Epithelial cell of proximal tubule (primary cell): ENCODE measurements at regions not wholly inside any gene's neighbourhood (a gene's known extent, or its start where the extent isn't known, plus 50 kb on each side); places are given as distances from the start of the nearest gene placed in this dataset.
"Not testable (repeated sequence)": the region's sequence is repeated elsewhere in the genome, so short reads cannot be mapped to it uniquely, and the experiment has no call there.

Experiments
- DNase-seq: peaks from one replicate; pipeline ENCODE4 v3.0.0-alpha.2; 2011; ENCODE audit warnings: low read depth
- H3K4me3 ChIP-seq: 2 replicates; pipeline ENCODE4 v1.5.1; 2011; ENCODE audit warnings: low read depth, mild to moderate bottlenecking, low read length
- CTCF ChIP-seq: conservative IDR thresholded peaks from 2 replicates; pipeline ENCODE4 v1.5.1; 2012; ENCODE audit warnings: low read depth, mild to moderate bottlenecking, low read length

DNA sequence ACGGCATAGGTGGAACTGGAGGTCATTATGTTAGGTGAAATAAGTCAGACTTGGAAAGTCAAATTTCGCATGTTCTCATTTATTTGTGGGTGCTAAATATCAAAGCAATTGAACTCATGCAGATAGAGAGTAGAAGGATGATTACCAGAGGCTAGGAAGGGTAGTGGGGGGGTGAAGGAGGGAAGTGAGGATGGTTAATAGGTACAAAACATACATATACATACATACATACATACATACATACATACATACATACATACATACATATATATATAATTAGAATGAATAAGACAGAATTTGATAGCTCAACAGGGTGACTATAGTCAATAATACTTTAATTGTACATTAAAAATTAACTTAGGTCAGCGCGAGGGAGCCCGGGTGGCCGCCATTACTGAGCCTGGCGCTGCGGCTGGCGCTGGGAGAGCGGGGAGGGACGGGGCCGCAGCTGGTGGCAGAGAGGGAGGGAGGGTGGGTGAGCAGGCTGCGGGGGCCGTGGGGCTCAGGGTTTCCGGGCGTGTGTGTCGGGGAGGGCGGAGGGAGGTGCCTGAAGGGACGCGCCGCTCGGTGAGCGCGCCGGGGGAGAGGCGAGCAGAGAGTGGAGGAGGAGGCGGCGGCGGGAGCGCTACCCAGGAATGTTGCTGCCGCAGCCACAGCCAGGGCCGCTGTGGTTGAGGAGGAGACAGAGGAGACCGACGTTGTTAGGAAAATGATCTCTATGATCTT is 85.8 kb upstream of the EGFR start:
- no peak for DNase-seq
- no peak for TF ChIP-seq CTCF
- peak overlapping the region; percentile 59 for H3K4me3 ChIP-seq

- DNase-seq = no peak
- peak overlapping the region; percentile 59 for H3K4me3 ChIP-seq
- no peak for TF ChIP-seq CTCF
Measured at GRCh38 chr7:54933643-54934042, 85.2 kb upstream of the EGFR start.

DNA sequence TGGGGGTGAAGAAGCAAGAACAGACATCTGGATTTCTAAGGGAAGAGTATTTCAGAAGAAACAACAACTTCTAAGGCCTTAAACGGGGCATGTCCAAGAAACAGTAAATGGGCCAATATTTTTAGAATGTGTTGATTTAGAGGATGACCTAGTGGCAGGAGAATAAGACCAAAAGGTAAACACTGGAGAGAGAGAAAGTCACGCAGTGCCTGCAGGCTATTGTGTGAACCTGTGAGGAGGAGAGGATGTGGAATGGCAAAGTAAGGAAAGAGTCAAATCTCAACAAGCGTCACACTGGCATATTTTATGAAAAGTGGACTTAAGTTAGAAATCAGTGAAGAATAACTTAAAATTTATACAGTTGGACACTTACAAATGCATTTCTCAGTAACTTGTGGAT is 78.1 kb upstream of the EGFR start:
- H3K4me3 ChIP-seq = no peak overlapping the region
- no peak for DNase-seq
- no peak for TF ChIP-seq CTCF

DNA sequence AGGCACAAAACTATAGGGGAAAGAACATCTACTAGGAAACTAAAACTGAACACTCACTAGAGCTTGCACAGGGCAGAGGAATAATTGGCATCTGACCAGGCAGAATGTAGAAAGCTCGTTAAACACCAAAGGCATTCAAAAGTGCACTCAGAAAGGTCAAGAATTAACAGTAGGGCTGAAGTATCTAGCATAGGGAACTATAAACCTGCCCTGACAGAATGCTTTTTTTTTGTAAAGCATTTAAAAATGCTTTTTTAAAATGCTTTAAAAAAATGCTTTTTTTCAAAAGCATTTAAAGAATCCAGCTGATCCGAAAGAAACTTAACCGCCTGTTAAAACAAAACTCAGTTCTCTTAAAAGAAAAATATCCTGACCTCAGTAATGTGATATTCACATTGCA is 74.6 kb upstream of the EGFR start:
- no peak for DNase-seq
- no peak overlapping the region for H3K4me3 ChIP-seq
- no peak for TF ChIP-seq CTCF

DNA sequence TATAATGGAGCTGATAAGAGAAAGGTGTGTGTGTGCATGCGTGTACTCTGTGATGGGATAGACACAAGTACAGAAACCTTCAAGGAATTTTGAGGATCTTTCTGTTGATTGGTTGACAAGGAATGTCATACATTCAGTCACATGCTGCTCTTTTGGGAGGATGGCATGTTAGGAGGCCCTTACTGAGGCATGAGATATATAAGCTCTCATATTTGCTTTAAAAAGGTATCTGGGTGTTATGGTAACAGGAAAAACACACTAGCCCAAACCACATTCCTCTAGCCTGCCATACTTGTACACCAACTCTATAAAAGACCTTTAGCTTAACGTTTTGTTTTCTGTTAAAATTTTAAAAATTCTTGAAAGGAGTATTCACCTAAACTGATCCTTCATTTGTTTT is 72.5 kb upstream of the EGFR start:
- no peak for DNase-seq
- no peak overlapping the region for H3K4me3 ChIP-seq
- no peak for TF ChIP-seq CTCF

- no peak for DNase-seq
- no peak for TF ChIP-seq CTCF
- H3K4me3 ChIP-seq = no peak overlapping the region
Measured at GRCh38 chr7:54946764-54947163, 72.1 kb upstream of the EGFR start.

DNA sequence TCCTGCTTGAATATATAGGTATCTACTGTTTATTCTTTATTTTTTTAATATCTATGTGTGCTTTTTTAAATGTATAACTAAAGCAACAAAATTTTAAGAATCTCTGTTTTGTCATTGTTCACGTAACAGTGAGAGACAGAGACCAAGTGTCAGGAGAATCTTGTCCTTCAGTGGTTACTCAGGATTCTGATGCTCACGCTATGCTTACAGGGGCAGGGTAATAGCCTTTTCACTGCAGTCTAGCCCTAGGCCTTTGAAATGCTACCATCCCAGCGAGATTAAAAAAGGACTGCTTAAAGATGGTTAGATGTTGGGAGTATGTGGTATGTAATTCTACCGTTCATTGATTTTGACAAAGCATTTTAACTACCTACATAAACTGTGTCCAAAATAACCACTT is 71.6 kb upstream of the EGFR start:
- no peak for TF ChIP-seq CTCF
- no peak for DNase-seq

GRCh38 chr7:54949514-54949913 is 69.3 kb upstream of the EGFR start:
- not testable (repeated sequence) for DNase-seq, H3K4me3 ChIP-seq

More for the DNA sequence above, 71.6 kb upstream of the EGFR start:
- H3K4me3 ChIP-seq = no peak overlapping the region
